Large intestine (tissue), 3 donors: ENCODE measurements at regions not wholly inside any gene's neighbourhood (a gene's known extent, or its start where the extent isn't known, plus 50 kb on each side); places are given as distances from the start of the nearest gene placed in this dataset.
"Not testable (repeated sequence)": the region's sequence is repeated elsewhere in the genome, so short reads cannot be mapped to it uniquely, and the experiment has no call there.

Experiments
- DNase-seq, 2 donors: peaks; one replicate each; pipeline versions ENCODE4 v3.0.0 to v3.0.0-alpha.2; 2013
- H3K27ac ChIP-seq: one replicate; pipeline ENCODE4 v1.5.1; 2013; ENCODE audit warnings: low read length
- H3K27me3 ChIP-seq: 2 replicates; pipeline ENCODE4 v1.6.1; 2013; ENCODE audit warnings: low read length; ENCODE audit not compliant: control insufficient read depth, insufficient read depth
- H3K36me3 ChIP-seq: 2 replicates; pipeline ENCODE4 v1.6.1; 2013; ENCODE audit warnings: low read length; ENCODE audit not compliant: control insufficient read depth, insufficient read depth
- H3K4me1 ChIP-seq: one replicate; pipeline ENCODE4 v1.6.1; 2013; ENCODE audit warnings: low read length; ENCODE audit not compliant: control insufficient read depth, insufficient read depth
- H3K4me3 ChIP-seq: one replicate; pipeline ENCODE4 v1.5.1; 2013; ENCODE audit warnings: low read length
- H3K9me3 ChIP-seq: one replicate; pipeline ENCODE4 v1.6.1; 2013; ENCODE audit warnings: mild to moderate bottlenecking, low read depth, low read length, moderate library complexity; ENCODE audit not compliant: control insufficient read depth
- WGBS: methylation state at CpG from one replicate; pipeline ENCODE4 v1.1.5; 2013; ENCODE audit warnings: low lambda C conversion rate; ENCODE audit not compliant: insufficient coverage; 5-methylcytosine and 5-hydroxymethylcytosine counted together

DNA sequence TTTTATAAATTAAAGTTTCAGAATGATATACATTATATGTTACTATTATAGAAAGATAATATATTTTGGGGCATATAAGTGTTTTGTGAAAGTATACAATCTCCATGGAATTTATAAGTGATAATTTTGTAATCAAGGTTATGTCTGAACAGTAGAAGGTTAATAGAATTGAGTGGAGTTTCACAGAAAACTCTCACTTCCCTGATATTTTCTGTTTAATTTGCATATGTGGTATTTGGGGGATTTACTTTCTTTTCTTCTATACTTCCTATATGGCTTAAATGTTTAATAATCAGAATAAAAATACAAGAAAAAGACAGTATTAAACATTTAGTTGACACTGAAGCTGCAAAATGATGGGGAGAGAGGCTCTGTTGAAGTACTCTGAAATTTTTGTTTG, 848.5 kb downstream of the DACH1 start:
- Histone ChIP-seq H3K27me3 (no peaks in the 10 kb centered on the region), H3K4me1 (no peaks in the 10 kb centered on the region), H3K36me3 (no peaks in the 10 kb centered on the region), H3K27ac (no peak overlapping the region), H3K4me3 (no peak overlapping the region), H3K9me3 (no peaks in the 10 kb centered on the region)
- DNase-seq: no peak

DNA sequence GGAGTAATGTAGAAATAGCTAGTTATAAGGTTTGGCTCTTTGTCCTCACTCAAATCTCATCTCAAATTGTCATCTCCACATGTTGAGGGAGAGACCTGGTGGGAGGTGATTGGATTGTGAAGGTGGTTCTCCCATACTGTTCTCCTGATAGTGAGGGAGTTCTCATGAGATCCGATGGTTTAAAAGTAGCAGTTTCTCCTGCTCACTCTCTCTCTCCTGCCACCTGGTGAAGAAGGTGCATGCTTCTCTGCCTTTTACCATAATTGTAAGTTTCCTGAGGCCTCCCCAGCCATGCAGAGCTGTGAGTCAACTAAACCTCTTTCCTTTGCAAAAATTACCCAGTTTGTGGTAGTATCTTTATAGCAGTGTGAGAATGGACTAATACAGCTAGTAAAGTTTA, 849.4 kb downstream of the DACH1 start:
- H3K27me3 ChIP-seq: no peaks in the 10 kb centered on the region
- no peak for DNase-seq

DNA sequence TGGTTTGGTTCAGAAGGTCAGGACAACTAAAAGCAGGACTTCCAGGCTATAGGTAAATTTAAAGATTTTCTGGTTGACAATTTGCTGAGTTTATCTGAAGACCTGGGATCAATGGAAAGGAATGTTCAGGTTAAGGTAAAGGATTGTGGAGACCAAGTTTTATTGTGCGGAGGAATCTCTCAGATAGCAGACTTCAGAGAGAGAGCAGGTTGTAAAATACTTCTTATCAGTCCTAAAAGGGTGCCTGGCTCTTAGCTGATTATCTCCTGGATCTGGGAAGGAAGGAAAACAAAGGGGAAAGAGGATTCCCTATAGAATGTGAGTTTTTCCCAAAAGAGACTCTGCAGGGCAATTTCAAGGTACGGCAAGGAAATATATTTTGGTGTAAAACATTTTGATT, 851.5 kb downstream of the DACH1 start:
- H3K4me3 ChIP-seq: no peak overlapping the region
- H3K4me1 ChIP-seq: no peaks in the 10 kb centered on the region
- no peaks in the 10 kb centered on the region for H3K9me3 ChIP-seq
- no peak for DNase-seq
- H3K27me3 ChIP-seq: no peaks in the 10 kb centered on the region
- H3K36me3 ChIP-seq: no peaks in the 10 kb centered on the region
- WGBS: 0% methylated on average over 1 of the region's 2 CpGs
- no peak overlapping the region for H3K27ac ChIP-seq

More for the DNA sequence above, 849.4 kb downstream of the DACH1 start:
- Histone ChIP-seq H3K4me3 (no peak overlapping the region), H3K36me3 (no peaks in the 10 kb centered on the region), H3K4me1 (no peaks in the 10 kb centered on the region), H3K9me3 (no peaks in the 10 kb centered on the region), H3K27ac (no peak overlapping the region)
- WGBS: no CpG with 5 or more reads among the region's 1 CpG

DNA sequence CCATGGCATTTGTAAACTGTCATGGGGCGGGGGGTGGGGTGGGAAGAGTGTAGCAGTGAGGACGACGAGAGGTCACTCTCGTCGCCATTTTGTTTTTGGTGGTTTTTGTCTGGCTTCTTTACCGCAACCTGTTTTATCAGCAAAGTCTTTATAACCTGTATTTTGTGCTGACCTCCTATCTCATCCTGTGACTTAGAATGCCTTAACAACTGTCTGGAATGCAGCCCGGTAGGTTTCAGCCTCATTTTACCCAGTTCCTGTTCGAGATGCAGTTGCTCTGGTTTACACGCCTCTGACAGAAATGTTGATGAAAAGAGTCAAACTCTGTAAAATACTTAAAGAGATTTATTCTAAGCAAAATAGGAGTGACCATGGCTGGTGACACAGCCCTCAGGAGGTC, 852.0 kb downstream of the DACH1 start:
- H3K36me3 ChIP-seq: no peaks in the 10 kb centered on the region
- no peaks in the 10 kb centered on the region for H3K9me3 ChIP-seq
- no peaks in the 10 kb centered on the region for H3K4me1 ChIP-seq
- no peaks in the 10 kb centered on the region for H3K27me3 ChIP-seq
- no CpG with 5 or more reads among the region's 9 CpGs for WGBS
- peak overlapping the region; percentile 7 for H3K4me3 ChIP-seq
- DNase-seq: peak; percentile 12 to 33
- no peak overlapping the region for H3K27ac ChIP-seq

DNA sequence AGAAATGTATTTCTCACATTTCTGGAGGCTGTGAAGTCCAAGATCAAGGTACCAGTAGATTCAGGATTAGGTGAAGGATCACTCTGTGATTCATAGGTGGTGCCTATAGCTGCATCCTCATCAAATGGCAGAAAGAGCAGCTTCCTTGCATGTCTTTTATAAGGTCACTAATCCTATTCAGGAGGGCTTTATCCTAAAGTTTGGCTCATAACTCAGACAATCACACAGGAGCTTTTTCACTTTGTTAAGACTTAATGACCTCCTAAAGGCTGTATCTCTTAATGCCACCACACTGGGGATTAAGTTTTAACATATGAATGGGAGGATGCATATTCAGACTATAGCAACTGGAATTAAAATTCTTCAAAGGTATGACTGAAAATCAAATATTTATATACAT, 861.1 kb downstream of the DACH1 start:
- Histone ChIP-seq H3K27ac (no peak overlapping the region), H3K27me3 (no peaks in the 10 kb centered on the region), H3K36me3 (no peaks in the 10 kb centered on the region), H3K4me3 (no peak overlapping the region), H3K4me1 (no peaks in the 10 kb centered on the region), H3K9me3 (no peaks in the 10 kb centered on the region)
- DNase-seq: no peak

DNA sequence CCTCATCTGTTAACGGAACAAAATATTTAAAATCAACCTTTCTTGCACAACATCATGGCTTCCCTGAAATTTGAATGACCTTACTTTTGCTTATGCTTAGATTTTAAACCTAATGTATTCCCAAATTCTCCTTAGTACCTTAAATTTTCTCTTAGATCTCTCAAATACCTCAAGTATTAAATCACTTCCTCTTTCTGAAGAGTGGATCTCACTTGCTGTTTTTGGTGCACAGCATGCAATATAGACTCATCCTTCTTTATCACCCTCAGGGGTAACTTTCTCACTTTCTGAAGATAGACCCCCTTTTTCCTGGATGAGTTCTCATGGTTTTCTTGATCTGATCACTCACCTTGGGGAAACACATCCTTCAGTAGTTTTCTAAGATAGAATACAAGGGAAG, 871.7 kb downstream of the DACH1 start:
- 100% methylated on average over 1 of the region's 1 CpG for WGBS

DNA sequence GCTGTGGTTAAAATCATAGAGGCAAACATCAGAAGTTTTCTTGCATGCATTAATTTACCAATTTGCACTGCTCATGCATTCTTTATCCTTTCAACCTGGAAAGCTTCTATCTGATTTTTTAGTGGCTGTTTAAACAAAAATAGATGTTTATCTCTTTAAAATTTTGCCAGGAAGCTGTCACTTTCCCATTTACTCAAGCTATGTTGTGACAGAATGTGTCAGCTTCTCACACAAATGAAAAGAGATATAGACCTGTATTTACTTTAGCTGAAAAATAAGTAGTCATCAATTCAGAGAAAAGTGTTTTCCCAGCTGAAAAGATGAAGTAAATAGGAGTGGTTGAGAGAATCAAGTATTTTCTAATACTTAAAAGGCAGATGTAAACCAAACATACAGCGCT, 872.8 kb downstream of the DACH1 start:
- 25% methylated on average over 1 of the region's 1 CpG for WGBS
- Histone ChIP-seq H3K4me1 (no peaks in the 10 kb centered on the region), H3K9me3 (no peaks in the 10 kb centered on the region)

More for the DNA sequence above, 871.7 kb downstream of the DACH1 start:
- no peaks in the 10 kb centered on the region for H3K27me3 ChIP-seq
- H3K4me3 ChIP-seq: no peak overlapping the region
- no peak for DNase-seq
- no peak overlapping the region for H3K27ac ChIP-seq
- no peaks in the 10 kb centered on the region for H3K36me3 ChIP-seq
- H3K9me3 ChIP-seq: no peaks in the 10 kb centered on the region
- H3K4me1 ChIP-seq: no peaks in the 10 kb centered on the region

DNA sequence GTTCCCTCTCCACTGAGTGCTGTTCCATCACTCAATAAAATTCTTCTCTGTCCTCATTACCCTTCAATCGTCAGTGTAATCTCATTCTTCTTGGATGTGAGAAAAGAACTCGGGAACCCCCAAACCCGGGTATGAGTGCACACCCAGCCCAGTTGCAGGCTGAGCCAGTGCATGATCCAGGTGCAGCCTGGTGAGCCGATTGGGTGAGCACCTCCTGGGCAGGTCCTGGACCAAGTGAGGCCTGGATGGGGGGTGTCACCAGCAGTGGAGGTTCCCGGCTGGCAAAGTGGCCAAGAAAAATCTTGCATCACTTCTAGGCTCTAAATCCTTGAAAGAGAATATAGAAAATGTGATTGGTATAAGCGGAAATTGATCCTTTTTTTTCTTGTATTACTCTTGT, 878.8 kb upstream of the KLHL1 start:
- no peaks in the 10 kb centered on the region for H3K4me1 ChIP-seq
- no peak overlapping the region for H3K4me3 ChIP-seq
- no peak overlapping the region for H3K27ac ChIP-seq
- no peak for DNase-seq
- no peaks in the 10 kb centered on the region for H3K9me3 ChIP-seq
- no CpG with 5 or more reads among the region's 6 CpGs for WGBS
- H3K36me3 ChIP-seq: no peaks in the 10 kb centered on the region
- H3K27me3 ChIP-seq: no peaks in the 10 kb centered on the region

More for the DNA sequence above, 872.8 kb downstream of the DACH1 start:
- Histone ChIP-seq H3K27me3 (no peaks in the 10 kb centered on the region), H3K36me3 (no peaks in the 10 kb centered on the region), H3K27ac (no peak overlapping the region), H3K4me3 (no peak overlapping the region)
- no peak for DNase-seq

DNA sequence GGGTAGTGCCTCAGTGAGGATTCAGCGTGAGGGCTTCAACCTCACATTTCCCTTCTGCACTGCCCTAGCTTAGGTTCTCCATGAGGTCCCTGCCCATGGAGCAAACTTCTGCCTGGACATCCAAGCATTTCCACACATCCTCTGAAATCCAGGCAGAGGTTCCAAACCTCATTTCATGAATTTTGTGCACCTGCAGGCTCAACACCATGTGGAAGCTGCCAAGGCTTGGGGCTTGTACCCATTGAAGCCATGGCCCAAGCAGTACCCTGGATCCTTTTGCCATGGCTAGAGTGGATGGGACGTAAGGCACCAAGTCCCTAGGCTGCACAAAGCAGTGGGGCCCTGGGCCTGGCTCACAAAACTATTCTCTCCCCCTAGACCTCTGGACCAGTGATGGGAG, 877.1 kb upstream of the KLHL1 start:
- no peaks in the 10 kb centered on the region for H3K9me3 ChIP-seq
- H3K27ac ChIP-seq: no peak overlapping the region
- no peak for DNase-seq
- H3K27me3 ChIP-seq: no peaks in the 10 kb centered on the region
- no peaks in the 10 kb centered on the region for H3K36me3 ChIP-seq
- no peaks in the 10 kb centered on the region for H3K4me1 ChIP-seq
- no CpG with 5 or more reads among the region's 2 CpGs for WGBS
- no peak overlapping the region for H3K4me3 ChIP-seq

DNA sequence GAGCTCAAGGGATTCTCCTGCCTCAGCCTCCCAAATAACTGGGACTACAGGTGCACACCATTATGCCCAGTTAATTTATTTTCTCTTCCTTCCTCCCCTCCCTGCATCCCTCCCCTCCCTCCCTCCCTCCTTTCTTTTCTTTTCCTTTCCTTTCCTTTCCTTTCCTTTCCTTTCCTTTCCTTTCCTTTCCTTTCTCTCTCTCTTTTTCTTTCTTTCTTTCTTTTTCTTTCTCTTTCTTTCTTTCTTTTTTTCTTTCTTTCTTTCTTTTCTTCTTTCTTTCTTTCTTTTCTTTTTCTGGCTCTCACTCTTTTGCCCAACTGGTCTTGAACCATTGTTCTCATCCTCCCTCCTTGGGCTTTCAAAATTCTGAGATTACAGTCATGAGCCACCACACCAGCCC, 873.0 kb upstream of the KLHL1 start:
- not testable (repeated sequence) for H3K36me3 ChIP-seq, H3K27ac ChIP-seq, H3K9me3 ChIP-seq, H3K4me3 ChIP-seq, H3K27me3 ChIP-seq, H3K4me1 ChIP-seq, DNase-seq

DNA sequence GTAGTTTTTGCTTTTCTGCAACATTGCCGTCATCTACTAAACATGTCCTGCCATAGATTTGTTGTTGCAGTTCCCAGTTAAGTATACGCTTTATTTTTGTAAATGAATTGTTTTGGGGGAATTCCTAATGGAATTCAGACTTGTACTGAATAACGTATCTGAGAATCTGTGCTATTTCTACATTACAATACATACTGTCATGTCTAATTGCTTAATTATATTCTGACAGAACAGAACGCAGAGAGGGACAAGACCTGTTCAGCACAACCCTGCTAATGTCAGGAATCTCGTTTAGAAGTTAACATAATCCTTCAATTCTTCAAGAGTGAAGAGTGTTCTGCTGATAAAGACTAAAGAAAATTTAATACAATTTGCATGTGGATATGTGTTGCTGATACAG, 861.1 kb upstream of the KLHL1 start:
- Histone ChIP-seq H3K9me3 (no peaks in the 10 kb centered on the region), H3K4me1 (no peaks in the 10 kb centered on the region), H3K27me3 (no peaks in the 10 kb centered on the region), H3K4me3 (no peak overlapping the region), H3K36me3 (no peaks in the 10 kb centered on the region), H3K27ac (no peak overlapping the region)
- 100% methylated on average over 1 of the region's 5 CpGs for WGBS
- no peak for DNase-seq
